Hindlimb muscle (tissue), 1 donor: ENCODE measurements at regions not wholly inside any gene's neighbourhood (a gene's known extent, or its start where the extent isn't known, plus 50 kb on each side); places are given as distances from the start of the nearest gene placed in this dataset.
A peak's percentile ranks its signal among the peaks of the same experiment; 100 is the strongest.

Source experiments
- DNase-seq: peaks from one replicate; pipeline ENCODE4 v3.0.0-alpha.2; 2013

DNA sequence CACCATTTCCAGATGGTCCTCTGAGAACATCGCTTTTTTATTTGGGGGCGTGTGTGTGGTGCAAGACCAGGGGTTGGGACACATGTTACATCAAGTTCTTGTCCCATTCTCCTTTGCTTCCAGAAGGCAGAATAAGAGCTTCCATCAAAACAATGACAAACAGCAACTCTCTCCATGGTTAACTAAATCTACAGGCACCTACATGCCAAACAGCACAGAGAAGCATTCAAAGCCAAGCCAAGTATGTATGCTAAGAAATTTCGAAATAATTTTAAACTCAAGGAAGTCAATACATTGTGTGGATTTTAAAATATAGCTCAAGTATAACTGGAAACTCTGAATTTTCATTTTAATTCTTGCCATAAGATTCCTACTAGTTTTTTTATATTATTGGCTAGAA, 105.6 kb downstream of the SEC61B start:
- no peak for DNase-seq

DNA sequence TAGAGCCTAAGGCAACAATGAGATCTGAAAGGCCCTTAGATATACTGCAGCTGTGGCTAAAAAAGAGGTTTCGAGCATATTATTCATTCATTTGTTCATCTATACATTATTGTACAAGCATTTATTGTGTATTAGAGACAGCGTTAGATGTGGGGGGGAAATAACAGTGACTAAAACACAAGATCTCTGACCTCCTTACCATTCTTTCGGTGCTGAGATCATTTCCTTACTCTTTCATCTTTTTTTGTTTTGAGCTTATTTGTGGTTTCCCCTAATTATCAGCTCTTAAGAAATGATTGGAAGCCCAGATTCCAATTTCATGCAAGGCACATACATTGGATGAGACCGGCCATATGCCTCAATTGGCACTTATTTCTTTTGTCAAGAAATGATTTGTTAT, 113.2 kb downstream of the SEC61B start:
- no peak for DNase-seq

DNA sequence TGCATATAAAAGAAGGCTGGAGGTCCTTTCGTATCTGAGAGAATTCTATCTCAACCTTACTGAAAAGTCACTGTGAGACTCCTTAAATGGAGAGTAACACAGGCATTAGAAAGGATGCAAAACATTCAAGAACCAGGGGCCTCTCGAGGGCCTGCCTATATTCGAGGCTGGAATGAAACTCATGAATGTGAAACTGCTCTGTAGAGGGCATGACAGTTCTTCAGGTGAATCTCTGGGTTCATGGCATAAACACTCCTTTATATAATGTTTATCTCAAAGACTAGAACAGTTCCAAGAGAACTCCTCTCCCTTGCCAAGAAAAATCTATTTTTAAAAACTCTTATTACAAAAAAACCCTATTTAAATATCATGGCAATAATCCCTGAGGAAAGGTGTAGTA, 113.9 kb downstream of the SEC61B start:
- DNase-seq: no peak

- DNase-seq: no peak
Observed at GRCh38 chr9:99336531-99336930, 114.4 kb downstream of the SEC61B start.

DNA sequence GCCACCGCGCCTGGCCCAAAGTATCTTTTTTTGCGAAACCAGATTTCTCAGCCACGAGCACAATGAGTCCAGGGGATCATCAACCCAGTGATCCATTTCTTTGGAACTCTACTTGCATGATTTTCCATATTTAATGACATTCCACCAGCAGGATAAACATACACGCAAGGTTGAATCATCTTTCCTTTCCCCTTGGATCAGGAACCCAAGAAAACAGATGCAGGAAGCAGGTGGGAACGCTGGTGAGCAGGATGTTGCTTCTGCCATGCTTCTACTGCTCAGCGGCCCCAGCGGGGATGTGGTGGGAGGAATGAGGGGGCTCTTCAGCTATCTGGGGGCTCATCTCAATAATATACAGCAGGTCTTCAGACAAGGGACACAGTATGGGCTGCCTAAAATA, 118.2 kb downstream of the SEC61B start:
- DNase-seq: no peak

DNA sequence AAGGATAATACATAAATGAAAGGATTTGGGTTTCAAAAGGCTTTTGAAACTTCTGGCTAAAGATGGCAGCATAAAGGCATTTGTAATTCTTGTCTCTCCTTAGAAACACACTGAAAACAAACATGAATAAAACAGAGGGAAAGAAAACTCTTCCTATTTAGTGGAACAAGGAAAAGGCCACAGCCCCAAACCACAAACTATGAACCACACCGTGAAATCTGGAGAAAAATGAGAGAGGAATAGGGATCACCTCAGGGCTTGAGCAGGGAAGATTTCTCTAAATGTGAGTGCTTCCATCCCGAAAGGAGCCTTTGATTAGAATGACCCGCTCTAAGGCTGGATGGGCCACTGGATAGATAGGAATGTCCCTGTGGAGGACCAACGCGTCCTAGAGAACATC, 119.6 kb downstream of the SEC61B start:
- no peak for DNase-seq

DNA sequence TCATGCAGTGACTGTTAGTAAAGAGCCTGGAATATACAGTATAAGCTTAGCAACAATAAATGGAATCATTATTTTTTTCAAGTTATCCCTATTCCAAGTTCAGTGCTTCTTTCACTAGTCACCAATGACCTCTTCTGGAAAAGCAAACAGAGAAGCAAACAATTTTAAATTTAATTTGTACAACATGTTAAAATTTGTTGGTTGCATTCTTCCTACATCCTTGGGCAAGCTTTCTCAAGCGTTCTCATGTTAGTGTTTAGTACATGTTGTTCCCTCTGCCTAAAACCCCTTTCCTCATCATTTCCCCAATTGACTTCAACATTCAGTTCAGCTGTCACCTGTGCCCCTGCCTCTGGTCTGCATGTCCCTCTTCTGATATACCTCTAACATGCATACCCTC, 123.4 kb downstream of the SEC61B start:
- DNase-seq: no peak

DNA sequence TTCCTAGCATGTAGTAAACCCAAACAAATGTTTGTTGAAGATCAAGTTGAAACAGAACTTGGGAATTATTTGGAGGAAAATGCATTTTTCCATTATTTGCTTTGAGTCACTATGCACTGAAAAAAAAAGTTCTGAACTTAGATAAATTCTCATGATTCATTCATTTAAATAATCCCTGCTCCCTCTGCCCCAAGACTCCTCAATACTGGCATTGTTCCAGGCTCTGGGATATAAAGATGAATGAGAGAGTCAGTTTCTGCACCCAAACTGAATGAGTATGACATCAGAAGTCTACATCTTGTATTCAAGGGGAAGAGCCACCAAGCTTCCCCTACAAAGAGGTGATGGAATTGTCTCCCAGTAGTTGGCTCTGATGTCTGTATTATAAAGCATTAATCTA, 123.9 kb downstream of the SEC61B start:
- no peak for DNase-seq

GRCh38 chr9:99347568-99347967, 125.5 kb downstream of the SEC61B start:
- no peak for DNase-seq

DNA sequence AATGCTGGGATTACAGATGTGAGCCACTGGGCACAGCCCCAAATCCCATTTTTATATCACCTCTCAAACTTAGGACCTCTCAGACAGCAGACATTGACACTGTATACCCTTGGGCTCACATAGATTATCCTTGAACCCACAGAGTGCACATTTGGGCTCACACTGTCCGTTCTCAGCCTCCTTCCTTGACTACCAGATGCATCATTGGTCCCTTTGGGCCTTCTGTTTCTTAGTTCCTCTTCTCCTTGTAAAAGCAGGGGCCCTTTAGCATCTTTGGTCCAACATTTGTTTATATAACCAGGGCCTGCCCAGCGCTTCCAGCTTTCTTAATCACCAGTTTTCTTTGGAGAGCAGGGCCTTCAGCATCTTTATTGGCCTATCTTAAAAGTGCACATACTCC, 126.2 kb downstream of the SEC61B start:
- DNase-seq: no peak

DNA sequence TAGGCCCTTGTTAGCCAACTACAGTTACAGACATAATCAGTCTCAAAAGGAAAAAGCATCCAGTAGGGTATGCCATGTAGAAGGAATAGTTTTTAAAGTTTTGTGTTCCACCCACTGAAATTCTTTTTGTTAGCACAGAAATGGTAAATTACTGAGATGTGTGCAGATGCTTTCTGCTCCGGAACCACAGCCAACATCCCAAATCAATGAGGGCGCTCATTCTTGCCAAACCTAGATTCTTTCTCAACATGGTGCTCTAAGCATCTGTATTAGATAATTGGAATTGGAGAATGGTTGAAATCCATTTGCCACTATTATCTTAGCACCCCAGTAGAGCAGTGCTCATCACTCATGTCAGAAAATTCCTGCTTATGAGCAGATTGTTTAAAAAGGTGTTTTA, 127.8 kb downstream of the SEC61B start:
- no peak for DNase-seq

GRCh38 chr9:99350461-99350860, 128.4 kb downstream of the SEC61B start:
- DNase-seq: no peak

DNA sequence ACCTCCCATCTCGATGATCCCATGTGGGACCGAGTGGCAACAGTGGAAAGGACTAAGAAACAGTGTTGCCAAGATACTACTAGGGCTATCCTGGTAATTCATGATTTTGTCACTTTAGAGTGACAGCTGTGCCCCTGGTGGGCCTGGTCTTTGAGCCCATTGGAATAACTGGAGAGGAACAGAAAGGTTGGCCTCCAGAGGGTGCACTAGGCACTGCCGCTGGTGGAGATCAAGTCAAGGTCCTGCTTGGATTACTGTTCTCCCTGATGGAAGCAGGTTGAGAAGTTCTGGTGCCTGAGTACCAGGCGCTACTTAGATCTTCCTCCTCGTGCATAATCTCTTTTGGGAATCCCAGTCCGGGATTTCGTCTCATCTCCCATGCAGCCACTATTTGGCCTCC, 129.6 kb downstream of the SEC61B start:
- DNase-seq: no peak

- peak; percentile 38 for DNase-seq
Observed at GRCh38 chr9:99352826-99353225, 130.7 kb downstream of the SEC61B start.

DNA sequence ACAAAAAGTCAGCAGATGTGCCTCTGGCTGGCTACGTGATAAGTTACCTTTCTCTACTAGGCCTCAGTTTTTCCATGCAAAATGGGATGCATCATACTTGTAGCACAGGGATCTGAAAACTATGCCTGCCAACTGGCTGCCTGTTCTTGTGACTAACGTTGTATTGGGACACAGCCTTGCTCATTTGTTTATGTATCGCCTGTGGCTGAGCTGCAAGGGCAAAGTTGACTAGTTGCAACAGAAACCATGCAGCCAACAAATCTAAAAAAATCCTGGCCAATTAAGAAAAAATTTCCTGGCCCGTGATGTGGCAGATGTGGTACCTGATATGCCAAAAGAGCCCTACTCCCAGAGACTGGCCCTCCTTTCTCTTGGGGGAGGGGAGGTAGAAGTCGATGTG, 131.3 kb downstream of the SEC61B start:
- DNase-seq: no peak

GRCh38 chr9:99354104-99354503, 132.0 kb downstream of the SEC61B start:
- no peak for DNase-seq

DNA sequence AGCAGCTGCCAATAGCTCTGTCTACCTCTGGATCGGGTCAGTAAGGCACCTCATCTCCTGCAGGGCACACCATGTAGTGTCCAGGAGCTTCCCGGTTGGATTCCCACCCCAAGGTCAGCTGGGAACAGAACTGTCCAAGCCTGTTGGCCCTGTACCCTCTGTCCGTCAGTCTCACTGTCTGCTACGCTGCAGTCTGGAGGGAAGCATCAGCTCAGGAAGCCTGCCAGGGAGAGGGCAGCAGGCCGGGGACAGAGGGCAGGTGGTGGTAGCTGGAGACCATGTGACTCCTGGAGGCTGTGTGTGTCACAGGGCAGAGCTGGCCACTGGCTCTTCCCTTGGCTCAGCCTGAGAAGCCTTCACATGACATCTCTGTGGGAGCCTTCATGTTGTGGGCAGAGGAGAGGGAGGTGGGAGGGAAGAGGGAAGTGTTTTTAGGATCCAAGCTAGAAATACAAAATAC, 134.5 kb downstream of the SEC61B start:
- DNase-seq: no peak

DNA sequence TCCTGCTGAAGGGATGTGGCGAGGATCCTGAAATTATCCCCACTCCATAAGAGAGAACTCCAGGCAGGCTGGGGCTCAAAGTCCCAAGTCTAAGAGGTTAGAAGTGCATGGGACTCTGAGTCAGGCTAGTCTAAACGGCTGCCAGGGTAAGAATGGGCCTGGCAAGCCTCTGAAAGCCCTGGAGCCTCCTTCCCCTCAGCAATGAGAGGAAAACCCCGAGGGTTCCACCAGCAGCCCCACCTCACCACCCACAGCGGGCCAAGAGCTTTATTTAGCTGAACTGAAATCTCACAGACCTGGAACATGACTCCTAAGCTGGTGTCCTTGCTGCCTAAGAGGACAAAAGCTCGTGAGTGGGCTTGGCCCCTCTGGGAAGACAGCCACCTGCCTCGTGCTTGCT, 135.5 kb downstream of the SEC61B start:
- DNase-seq: no peak

DNA sequence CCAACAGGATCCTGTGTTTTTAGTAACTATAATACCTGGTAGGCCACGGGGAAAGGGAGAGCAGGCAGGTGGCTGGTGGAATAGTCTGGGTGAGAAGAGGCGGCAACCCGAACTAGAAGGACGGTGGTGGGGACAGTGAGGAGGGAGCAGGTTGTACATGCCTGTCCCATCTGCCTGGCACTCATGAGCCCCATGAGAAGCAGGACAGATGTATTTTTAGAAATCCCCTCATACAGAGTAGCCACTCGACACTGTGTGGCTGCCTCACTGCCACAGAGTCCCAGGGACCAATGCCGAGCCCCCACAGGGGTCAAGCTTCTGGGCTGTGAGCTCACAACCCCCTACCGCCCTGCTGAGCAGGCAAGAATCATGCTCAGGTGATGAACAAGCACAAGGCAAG, 136.6 kb downstream of the SEC61B start:
- DNase-seq: no peak

GRCh38 chr9:99359336-99359735, 137.3 kb downstream of the SEC61B start:
- no peak for DNase-seq

- DNase-seq: no peak
Observed at GRCh38 chr9:99360026-99360425, 137.9 kb downstream of the SEC61B start.

DNA sequence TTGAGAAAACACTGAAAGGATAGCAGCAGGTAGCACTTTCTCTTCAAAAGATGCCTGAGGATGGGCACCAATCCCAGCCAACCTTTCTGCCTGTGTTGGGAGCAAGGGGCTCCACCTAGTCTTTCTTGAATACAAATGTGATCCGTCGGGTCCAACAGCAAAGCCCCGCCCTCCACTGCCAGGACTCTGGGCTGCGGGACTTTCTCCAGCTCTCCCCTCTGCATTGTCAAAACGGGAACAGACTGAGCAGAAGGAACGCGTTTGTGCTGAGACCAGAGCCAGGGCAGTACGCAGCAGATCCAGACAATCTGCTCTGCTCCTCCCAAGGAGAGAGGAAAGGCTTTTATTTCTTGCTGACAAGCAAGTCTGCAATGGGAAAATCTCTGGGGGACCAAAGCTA, 139.7 kb downstream of the SEC61B start:
- DNase-seq: no peak

GRCh38 chr9:99362321-99362720, 140.2 kb downstream of the SEC61B start:
- no peak for DNase-seq

GRCh38 chr9:99363509-99363908, 141.4 kb downstream of the SEC61B start:
- no peak for DNase-seq

- no peak for DNase-seq
Observed at GRCh38 chr9:99365233-99365980, 143.3 kb downstream of the SEC61B start.
